GM21447 (cell line): ENCODE measurements at regions not wholly inside any gene's neighbourhood (a gene's known extent, or its start where the extent isn't known, plus 50 kb on each side); places are given as distances from the start of the nearest gene placed in this dataset.

Experiments used
- ATAC-seq: cut with Tn5 transposase; IDR thresholded peaks from one replicate; pipeline ENCODE4 v1.9.1; 2021; ENCODE audit not compliant: unreplicated experiment

GRCh38 chr5:58121391-58121790 lies 338.5 kb downstream of the PLK2 start:
- no peak for ATAC-seq

- no peak for ATAC-seq
Observed at GRCh38 chr5:58117542-58117941, 342.3 kb downstream of the PLK2 start.

GRCh38 chr5:58116346-58116745 lies 343.5 kb downstream of the PLK2 start:
- no peak for ATAC-seq

- no peak for ATAC-seq
Observed at GRCh38 chr5:58115811-58116210, 344.1 kb downstream of the PLK2 start.

- no peak for ATAC-seq
Observed at GRCh38 chr5:58114324-58114723, 345.6 kb downstream of the PLK2 start.

GRCh38 chr5:58113172-58113571 lies 346.7 kb downstream of the PLK2 start:
- no peak for ATAC-seq

GRCh38 chr5:58108511-58108910 lies 351.4 kb downstream of the PLK2 start:
- no peak for ATAC-seq

- no peak for ATAC-seq
Observed at GRCh38 chr5:58107704-58108103, 352.2 kb downstream of the PLK2 start.

GRCh38 chr5:58106754-58107410 lies 353.0 kb downstream of the PLK2 start:
- no peak for ATAC-seq

GRCh38 chr5:58105836-58106235 lies 354.1 kb downstream of the PLK2 start:
- ATAC-seq = no peak

- no peak for ATAC-seq
Observed at GRCh38 chr5:58099257-58099656, 360.6 kb downstream of the PLK2 start.

GRCh38 chr5:58094031-58094430 lies 365.9 kb downstream of the PLK2 start:
- no peak for ATAC-seq

GRCh38 chr5:58090704-58091103 lies 369.2 kb downstream of the PLK2 start:
- ATAC-seq = no peak

- no peak for ATAC-seq
Observed at GRCh38 chr5:58088941-58089340, 370.9 kb downstream of the PLK2 start.

GRCh38 chr5:58087905-58088304 lies 372.0 kb downstream of the PLK2 start:
- ATAC-seq = no peak

- ATAC-seq = no peak
Observed at GRCh38 chr5:58087123-58087522, 372.8 kb downstream of the PLK2 start.

GRCh38 chr5:58085800-58086199 lies 374.1 kb downstream of the PLK2 start:
- ATAC-seq = no peak

- ATAC-seq = no peak
Observed at GRCh38 chr5:58081435-58081834, 378.5 kb downstream of the PLK2 start.

GRCh38 chr5:58080573-58080972 lies 379.3 kb downstream of the PLK2 start:
- ATAC-seq = no peak

- no peak for ATAC-seq
Observed at GRCh38 chr5:58077966-58078365, 381.9 kb downstream of the PLK2 start.

GRCh38 chr5:58077416-58077815 lies 382.5 kb downstream of the PLK2 start:
- ATAC-seq = no peak

- ATAC-seq = no peak
Observed at GRCh38 chr5:58076483-58077257, 383.2 kb downstream of the PLK2 start.

GRCh38 chr5:58075907-58076306 lies 384.0 kb downstream of the PLK2 start:
- no peak for ATAC-seq
